Urinary bladder (tissue), 3 donors: ENCODE measurements at regions not wholly inside any gene's neighbourhood (a gene's known extent, or its start where the extent isn't known, plus 50 kb on each side); places are given as distances from the start of the nearest gene placed in this dataset.

Experiments
- DNase-seq: peaks from one replicate; pipeline ENCODE4 v3.0.0-alpha.2; 2015; ENCODE audit errors: extremely low spot score
- H3K27ac ChIP-seq: one replicate; pipeline ENCODE4 v1.5.1; 2013; ENCODE audit warnings: low read depth, mild to moderate bottlenecking, moderate library complexity
- H3K36me3 ChIP-seq: one replicate; pipeline ENCODE4 v1.6.1; 2013; ENCODE audit warnings: mild to moderate bottlenecking, moderate library complexity; ENCODE audit not compliant: insufficient read depth
- H3K4me1 ChIP-seq: one replicate; pipeline ENCODE4 v1.6.1; 2013; ENCODE audit warnings: mild to moderate bottlenecking, moderate library complexity; ENCODE audit not compliant: insufficient read depth
- H3K4me3 ChIP-seq: one replicate; pipeline ENCODE4 v1.5.1; 2013; ENCODE audit warnings: low read depth, low read length
- WGBS: extraction: QIAGEN DNeasy Blood & Tissue Kit; methylation state at CpG from one replicate; pipeline ENCODE4 v1.1.7; 2013; 5-methylcytosine and 5-hydroxymethylcytosine counted together
- donor health status: healthy with polysubstance abuse.
- donor health status: healthy.

GRCh38 chr3:146953511-146953981 lies 348.4 kb upstream of the PLSCR5 start:
- Histone ChIP-seq H3K4me3 (no peak overlapping the region), H3K27ac (no peak overlapping the region), H3K36me3 (no peaks in the 10 kb centered on the region), H3K4me1 (no peaks in the 10 kb centered on the region)
- WGBS: 41% methylated on average over 3 of the region's 3 CpGs
- DNase-seq: no peak

DNA sequence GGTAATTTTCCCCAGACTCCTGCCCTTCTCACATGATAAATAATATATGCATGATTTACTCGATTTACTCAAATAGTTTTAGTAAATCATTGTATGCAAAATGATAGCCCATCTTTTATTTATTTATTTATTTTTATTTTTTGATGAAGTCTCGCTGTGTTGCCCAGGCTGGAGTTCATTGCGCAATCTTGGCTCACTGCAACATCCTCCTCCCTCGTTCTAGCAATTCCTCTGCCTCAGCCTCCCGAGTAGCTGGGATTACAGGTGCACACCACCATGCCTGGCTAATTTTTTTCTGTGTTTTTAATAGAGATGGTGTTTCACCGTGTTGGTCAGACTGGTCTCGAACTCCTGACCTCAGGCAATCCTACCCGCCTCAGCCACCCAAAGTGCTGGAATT lies 343.8 kb upstream of the PLSCR5 start:
- no peak overlapping the region for H3K27ac ChIP-seq
- no peak for DNase-seq
- whole genome bisulfite sequencing: 87% methylated on average over 8 of the region's 8 CpGs
- no peak overlapping the region for H3K4me3 ChIP-seq
- no peaks in the 10 kb centered on the region for H3K4me1 ChIP-seq
- no peaks in the 10 kb centered on the region for H3K36me3 ChIP-seq

DNA sequence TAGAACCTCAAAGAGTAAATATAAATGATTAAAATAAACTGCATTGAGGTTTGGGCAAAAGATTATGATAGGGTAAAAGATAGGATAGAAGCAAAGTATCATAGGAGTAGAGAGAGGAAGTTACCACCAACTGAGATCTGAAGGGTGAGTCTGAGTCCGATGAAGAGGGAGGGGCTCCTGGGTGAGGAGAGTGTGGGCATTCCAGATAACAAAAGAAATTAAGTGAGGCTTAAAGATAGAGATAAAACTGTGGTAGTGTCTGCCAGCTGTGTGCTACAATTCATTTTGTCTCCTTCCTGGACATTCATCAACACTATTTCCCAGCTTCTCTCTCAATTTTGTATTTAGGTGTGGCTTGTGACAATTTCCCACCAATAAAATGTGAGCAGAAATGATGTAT lies 343.0 kb upstream of the PLSCR5 start:
- WGBS: 60% methylated on average over 1 of the region's 1 CpG
- H3K4me3 ChIP-seq: no peak overlapping the region
- no peaks in the 10 kb centered on the region for H3K4me1 ChIP-seq
- H3K36me3 ChIP-seq: no peaks in the 10 kb centered on the region
- H3K27ac ChIP-seq: no peak overlapping the region
- no peak for DNase-seq

DNA sequence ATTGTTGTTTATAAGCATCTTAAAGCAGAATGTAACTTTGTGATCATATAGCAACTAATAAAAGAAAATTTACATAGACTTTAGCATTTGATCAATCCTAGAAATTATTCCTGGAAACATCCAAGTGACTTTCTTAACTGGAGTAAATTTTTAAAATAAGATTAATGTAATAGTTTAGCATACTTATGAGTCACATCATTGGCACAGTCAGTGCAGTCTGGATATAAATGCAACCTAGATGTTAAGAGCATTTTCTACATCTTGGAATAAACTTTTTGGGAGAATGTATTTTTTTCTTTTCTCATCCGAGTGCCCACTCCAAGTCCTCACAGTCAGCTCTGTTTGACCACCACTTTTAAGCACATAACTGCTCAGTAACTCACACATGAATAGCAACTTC lies 324.6 kb upstream of the PLSCR5 start:
- 43% methylated on average over 1 of the region's 1 CpG for whole genome bisulfite sequencing
- H3K27ac ChIP-seq: no peak overlapping the region
- no peak for DNase-seq

GRCh38 chr3:146928421-146929059 lies 323.4 kb upstream of the PLSCR5 start:
- Histone ChIP-seq H3K36me3 (no peaks in the 10 kb centered on the region), H3K27ac (no peak overlapping the region), H3K4me1 (no peaks in the 10 kb centered on the region), H3K4me3 (no peak overlapping the region)
- no peak for DNase-seq
- 72% methylated on average over 7 of the region's 7 CpGs for WGBS

More for the DNA sequence above, 324.6 kb upstream of the PLSCR5 start:
- Histone ChIP-seq H3K36me3 (no peaks in the 10 kb centered on the region), H3K4me3 (no peak overlapping the region), H3K4me1 (no peaks in the 10 kb centered on the region)

DNA sequence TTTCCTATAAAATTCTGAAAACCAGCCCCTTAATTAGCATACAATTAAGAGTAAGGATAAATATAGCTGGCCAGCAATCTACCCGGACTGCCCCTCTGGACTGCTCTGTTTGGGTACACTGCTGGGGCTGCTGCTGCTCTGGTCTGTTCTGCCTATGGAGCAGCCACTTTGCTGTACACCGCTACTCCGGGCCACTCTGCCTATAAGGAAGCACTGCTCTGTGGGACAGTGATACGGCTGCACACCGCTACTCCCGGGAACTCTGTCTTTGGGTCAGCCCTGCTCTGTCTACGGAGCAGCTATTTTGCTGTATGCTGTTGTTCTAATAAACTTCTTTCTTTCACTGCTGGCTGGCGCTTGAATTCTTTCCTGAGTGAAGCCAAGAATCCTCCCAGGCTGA lies 316.5 kb upstream of the PLSCR5 start:
- Histone ChIP-seq H3K27ac (no peak overlapping the region), H3K4me3 (no peak overlapping the region), H3K36me3 (no peaks in the 10 kb centered on the region), H3K4me1 (no peaks in the 10 kb centered on the region)
- DNase-seq: no peak
- WGBS: 70% methylated on average over 8 of the region's 8 CpGs

DNA sequence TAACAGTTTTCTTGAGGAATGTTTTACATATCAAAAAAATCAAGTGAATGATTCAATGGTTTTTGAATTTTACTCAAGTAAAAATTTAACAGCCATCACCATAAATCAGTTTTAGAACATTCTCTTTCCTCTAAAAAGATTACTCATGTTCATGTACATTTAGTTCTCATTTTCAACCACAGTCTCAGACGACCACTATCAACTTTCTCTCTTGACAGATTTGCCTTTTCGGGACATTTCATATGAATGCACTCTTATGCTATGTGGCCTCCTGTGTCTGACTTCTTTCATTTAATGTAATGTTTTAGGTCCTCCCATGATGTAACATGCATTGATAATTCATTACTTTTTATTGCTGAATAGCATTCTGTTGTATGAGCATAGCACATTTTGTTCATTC lies 309.3 kb upstream of the PLSCR5 start:
- DNase-seq: no peak

DNA sequence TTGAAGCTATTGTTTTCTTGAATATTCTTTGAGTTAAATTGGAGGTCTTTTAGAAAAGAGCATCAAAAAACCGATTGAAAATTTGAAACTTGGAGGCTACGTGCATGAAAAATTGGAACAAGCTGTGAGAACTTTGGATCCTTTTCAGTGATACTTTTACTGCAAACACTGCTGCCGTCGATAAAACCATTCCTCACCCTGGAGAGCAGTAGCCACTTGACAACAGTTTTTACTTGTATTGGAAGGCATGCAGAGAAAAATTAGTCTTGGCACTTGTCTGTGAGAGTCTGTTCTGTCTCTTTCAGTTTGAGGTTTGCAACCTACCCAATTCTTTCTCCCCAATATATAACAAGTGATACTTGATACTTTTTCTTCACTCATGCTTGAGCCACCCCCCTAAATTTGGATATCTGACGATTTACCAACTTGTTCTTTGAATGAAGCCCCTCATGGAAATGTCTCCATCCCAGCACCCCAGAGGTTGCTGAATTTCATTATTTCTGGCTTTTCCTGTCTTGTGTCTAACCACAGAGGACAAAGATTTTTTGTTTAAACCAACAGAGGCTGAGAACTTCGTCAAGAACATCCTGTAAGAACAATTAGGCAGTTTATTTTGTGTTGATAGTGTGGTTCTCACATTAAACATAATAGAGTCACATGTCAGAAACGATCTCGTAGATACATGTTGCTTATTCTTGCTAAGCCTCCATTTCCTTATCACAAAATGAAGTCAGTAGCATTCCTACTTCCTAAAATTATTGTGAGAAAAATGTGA lies 307.3 kb upstream of the PLSCR5 start:
- Histone ChIP-seq H3K4me3 (no peak overlapping the region), H3K4me1 (no peaks in the 10 kb centered on the region), H3K36me3 (no peaks in the 10 kb centered on the region), H3K27ac (no peak overlapping the region)
- 51% methylated on average over 8 of the region's 8 CpGs for WGBS
- DNase-seq: no peak

More for the DNA sequence above, 309.3 kb upstream of the PLSCR5 start:
- Histone ChIP-seq H3K36me3 (no peaks in the 10 kb centered on the region), H3K4me1 (no peaks in the 10 kb centered on the region), H3K27ac (no peak overlapping the region), H3K4me3 (no peak overlapping the region)
- 75% methylated on average over 2 of the region's 2 CpGs for whole genome bisulfite sequencing

DNA sequence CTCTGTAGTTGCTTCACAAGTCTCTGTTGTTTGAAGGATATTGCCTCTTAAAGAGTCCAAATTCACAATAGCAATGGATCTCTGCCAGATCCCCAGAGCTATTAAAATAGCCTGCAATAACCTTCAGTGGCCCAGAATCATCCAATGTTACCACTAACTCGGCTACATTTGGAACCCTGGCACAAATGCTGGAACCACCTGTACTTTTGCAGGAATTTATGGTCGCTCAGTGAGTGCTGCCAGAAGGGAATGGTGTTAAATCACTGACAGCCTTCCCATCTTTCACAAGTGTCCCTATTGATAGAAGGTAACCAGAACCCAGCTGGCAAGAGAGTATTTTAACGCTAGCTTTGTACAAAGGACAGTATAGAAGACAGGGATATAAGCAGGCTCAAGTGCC lies 298.8 kb upstream of the PLSCR5 start:
- no peak overlapping the region for H3K27ac ChIP-seq
- 55% methylated on average over 3 of the region's 3 CpGs for WGBS

DNA sequence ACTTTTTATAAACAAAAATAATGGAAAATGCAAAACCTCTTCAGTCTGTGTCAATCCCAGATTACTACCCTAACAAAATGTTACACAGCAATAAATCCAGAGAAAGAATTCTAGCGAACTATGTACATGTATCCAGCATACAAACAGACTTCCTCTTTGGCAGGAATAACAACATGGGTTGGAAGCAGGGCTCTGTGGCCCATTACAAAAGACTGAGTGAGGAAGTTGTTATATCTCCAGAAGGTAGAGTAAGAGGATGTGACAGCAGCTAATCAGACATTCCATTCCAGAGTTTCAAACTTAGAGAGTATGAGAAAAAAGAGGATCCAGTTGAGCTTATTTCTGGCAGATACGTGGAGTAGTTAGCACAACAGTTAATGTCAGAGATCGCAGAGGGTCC lies 294.0 kb upstream of the PLSCR5 start:
- 71% methylated on average over 3 of the region's 3 CpGs for WGBS
- Histone ChIP-seq H3K36me3 (no peaks in the 10 kb centered on the region), H3K27ac (no peak overlapping the region), H3K4me3 (no peak overlapping the region), H3K4me1 (no peaks in the 10 kb centered on the region)
- no peak for DNase-seq

More for the DNA sequence above, 298.8 kb upstream of the PLSCR5 start:
- DNase-seq: no peak
- Histone ChIP-seq H3K4me3 (no peak overlapping the region), H3K36me3 (no peaks in the 10 kb centered on the region), H3K4me1 (no peaks in the 10 kb centered on the region)

GRCh38 chr3:146896711-146897110 lies 291.6 kb upstream of the PLSCR5 start:
- 79% methylated on average over 4 of the region's 4 CpGs for WGBS
- Histone ChIP-seq H3K4me3 (no peak overlapping the region), H3K36me3 (no peaks in the 10 kb centered on the region), H3K27ac (no peak overlapping the region), H3K4me1 (no peaks in the 10 kb centered on the region)
- no peak for DNase-seq

DNA sequence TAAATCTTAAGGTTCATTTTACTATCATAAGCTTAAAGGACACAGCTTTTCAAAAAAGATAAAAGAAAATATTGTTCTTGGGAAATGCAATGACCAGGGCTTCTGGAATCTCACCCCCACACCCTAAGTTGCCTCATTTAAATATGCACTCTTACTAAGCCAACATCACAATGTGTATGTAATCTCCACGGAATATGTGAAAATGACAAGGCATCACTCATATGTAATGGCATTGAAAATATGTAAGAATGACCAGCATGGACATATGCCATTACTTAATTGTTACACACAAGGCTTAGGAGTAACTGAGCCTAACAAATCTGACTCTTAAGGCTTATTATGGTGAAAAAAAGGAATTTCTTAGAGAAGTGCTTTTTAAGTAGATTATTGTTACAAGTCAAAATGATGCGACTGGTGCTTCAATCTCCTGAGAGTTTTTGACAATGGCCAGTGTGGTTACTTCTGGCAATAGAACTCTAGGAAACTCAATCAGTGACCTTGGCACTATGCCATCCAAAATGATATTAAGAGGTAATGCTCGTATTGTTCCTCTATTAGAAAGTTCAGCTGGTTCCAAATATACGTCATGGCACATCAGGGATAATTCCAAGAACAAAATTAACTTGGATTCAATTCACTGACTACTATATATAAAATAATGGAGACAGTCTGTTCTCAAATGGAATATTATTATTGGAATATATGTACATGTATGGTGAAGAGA lies 290.0 kb upstream of the PLSCR5 start:
- WGBS: 71% methylated on average over 4 of the region's 4 CpGs

DNA sequence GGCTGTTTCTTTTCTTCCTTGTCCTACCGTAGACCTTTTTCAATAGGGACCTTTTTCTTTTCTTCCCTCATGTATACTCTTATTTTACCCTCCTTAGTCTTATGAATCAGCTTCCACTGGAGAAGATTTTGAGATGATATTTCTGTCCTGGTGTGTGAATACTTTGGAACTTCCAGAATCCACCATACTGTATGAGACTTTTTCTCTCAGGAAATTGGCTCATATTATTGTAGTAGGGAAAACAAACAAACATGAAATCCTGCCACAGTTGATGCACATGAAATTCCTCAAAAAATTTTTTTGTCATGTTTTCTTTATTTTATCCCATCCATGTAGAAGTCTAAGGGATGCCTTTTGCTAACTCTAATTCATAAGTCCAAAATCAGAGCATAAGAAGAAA lies 289.3 kb upstream of the PLSCR5 start:
- H3K36me3 ChIP-seq: no peaks in the 10 kb centered on the region
- H3K4me3 ChIP-seq: no peak overlapping the region
- DNase-seq: no peak
- no peaks in the 10 kb centered on the region for H3K4me1 ChIP-seq
- 78% methylated on average over 1 of the region's 1 CpG for WGBS
- H3K27ac ChIP-seq: no peak overlapping the region

More for the DNA sequence above, 290.0 kb upstream of the PLSCR5 start:
- no peak overlapping the region for H3K4me3 ChIP-seq
- no peak for DNase-seq
- no peaks in the 10 kb centered on the region for H3K4me1 ChIP-seq
- no peaks in the 10 kb centered on the region for H3K36me3 ChIP-seq
- H3K27ac ChIP-seq: no peak overlapping the region

DNA sequence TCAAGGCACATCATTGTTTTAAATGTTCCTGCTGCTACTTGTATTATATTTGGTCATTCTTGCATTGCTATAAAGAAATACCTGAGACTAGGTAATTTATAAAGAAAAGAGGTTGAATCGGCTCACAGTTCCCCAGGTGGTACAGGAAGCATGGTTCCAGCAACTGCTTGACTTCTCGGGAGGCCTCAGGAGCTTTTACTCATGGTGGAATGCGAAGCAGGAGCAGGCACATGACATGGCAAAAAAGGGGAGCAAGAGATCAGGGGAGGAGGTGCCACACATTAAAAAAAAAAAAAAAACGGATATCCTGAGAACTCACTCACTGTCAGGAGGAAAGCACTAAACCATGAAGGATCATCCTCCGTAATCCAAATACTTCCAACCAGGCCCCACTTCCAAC lies 286.9 kb upstream of the PLSCR5 start:
- Histone ChIP-seq H3K27ac (no peak overlapping the region), H3K4me1 (no peaks in the 10 kb centered on the region), H3K4me3 (no peak overlapping the region), H3K36me3 (no peaks in the 10 kb centered on the region)
- WGBS: 80% methylated on average over 5 of the region's 5 CpGs
- no peak for DNase-seq
